ELF-1 (cell line): ENCODE measurements at regions not wholly inside any gene's neighbourhood (a gene's known extent, or its start where the extent isn't known, plus 50 kb on each side); places are given as distances from the start of the nearest gene placed in this dataset.
"Not testable (repeated sequence)": the region's sequence is repeated elsewhere in the genome, so short reads cannot be mapped to it uniquely, and the experiment has no call there.

Experiments
- DNase-seq: peaks from one replicate; pipeline ENCODE4 v3.0.0-alpha.2; 2016; ENCODE audit warnings: low read depth, low spot score

DNA sequence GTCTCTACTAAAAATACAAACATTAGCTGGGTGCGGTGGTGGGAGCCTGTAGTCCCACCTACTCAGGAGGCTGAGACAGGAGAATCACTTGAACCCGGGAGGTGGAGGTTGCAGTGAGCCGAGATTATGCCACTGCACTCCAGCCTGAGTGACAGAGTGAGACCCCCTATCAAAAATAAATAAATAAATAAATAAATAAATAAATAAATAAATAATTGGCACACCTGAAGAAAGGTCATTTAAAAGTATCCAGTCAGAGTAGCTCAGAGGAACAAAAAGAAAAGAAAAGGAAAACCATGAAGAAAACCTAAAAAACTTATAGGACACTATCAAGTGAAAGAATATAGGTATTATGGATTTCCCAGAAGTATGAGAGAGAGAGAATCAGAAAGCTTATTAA is 330.1 kb upstream of the AR start:
- DNase-seq = not testable (repeated sequence)

DNA sequence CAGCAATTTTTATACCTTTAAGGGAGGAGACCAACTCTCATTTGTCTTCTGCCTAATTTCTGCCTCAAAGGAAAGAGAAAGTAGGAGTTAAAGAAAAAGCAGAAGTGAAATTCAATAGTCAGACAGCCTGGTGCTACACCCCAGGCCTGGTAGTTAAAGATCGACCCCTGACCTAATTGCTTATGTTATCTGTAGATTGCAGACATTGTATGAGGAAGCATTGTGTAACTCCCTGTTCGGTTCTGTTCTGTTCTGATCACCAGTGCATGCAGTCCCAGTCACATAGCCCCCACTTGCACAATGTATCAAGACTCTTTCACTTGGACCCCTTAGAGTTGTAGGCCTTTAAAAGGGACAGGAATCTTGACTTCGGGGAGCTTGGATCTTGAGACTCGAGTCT is 335.9 kb upstream of the AR start:
- no peak for DNase-seq

- no peak for DNase-seq
Measured at GRCh38 chrX:67159437-67159836, 384.4 kb upstream of the AR start.

DNA sequence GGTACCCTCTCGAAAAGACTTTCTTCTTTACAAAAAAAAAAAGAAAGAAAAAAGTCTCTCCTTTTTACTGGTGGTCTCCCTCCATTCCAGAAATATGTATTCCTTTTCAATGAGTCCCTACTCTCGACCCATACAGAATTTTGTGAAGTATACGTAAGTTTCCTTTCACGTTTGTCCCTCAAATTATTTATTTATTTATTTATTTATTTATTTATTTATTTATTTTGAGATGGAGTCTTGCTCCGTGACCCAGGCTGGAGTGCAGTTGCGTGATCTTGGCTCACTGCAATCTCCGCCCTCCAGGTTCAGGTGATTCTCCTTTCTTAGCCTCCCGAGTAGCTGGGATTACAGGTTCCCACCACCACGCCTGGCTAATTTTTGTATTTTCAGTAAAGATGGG is 429.2 kb upstream of the AR start:
- no peak for DNase-seq

DNA sequence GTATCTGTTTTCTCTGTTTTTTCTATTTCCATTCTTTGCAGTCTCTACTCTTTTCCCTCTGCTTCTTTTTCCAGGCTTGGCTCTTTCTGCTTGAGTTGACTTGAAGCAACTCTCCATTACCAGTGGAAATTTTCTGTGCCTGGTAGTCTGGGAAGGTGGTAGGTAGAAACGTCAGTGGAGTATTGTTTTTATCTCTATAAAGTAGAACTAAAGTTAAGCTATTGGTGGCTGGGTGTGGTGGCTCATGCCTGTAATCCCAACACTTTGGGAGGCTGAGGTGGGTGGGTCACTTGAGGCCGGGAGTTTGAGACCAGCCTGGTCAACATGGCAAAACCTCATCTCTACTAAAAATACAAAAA is 438.1 kb upstream of the AR start:
- no peak for DNase-seq

DNA sequence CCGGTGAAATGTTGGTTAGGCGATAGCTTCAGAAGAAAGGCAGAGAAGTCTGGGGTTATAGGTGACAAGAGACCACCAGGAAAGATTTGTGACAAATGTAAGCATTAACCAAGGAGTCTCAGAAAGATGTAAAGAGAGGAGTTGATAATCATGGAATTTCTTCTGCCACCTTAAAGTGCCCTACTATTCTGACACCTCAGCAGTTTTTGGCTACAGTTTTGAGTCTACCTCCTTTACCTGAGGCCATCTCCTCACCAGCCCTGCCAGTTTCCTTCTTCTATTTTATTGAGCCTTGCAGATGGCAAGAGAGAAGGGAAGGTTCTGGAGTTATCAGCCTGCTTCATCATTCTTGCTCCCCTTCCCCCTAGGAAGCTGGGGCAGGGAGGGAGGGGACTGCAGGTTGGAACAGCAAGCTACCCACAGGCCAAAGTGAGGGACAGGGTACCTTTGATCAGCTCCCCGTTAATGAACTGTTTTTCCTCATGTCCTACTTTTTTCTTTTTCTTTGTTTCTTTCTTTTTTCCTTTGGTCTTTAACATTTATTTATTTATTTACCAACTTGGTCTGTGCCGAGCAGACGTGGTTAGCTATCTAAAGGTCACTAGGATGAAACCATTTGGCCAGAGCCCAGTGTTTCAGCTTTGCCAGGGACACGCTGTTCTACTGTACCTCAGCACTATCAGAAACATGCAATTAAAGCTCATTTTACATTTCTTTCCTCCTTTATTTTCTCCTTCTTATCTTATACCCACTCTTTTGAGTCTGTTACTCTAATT is 438.7 kb upstream of the AR start:
- no peak for DNase-seq

DNA sequence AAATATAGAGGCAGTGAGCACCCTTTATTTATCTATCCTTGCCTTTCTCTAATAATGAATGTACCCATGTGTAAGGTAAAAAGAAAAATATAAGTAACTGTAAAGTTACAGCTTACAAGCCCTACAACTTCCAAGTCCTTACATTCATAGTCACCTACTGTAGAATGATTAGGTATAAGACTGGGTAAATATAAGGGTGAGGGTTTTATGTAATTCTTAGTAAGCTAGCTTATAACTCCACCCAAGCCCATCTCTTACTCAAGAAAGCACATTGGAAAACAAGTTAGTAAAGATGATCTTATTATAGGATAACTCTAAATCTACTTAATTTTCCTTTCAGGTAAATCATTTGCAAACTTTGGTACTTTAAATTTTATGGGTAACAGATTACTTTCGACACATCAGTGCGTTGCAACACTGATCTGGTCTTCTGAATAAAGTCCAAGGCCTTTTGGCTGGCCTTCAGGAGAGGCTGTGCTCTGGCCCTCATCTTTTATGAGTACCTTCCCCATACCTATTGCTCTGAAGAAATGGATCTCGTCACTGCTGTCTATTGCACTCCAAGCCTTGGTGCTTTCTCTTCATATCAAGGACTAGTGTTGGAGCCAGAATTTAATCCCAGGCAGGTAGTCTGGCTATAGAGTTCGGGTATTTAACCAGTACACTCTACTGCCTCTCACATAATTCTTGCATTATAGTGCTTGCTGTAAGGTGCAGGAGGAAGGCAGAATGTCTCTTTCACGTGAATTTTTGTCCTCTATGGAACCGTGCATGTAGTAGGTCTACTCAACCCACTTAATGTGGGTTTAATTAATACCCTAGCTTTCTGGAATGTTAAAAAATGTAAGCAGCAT is 443.6 kb upstream of the AR start:
- DNase-seq = no peak

- DNase-seq = peak; percentile 90
Measured at GRCh38 chrX:67094061-67094460, 449.8 kb upstream of the AR start.

- no peak for DNase-seq
Measured at GRCh38 chrX:67050760-67051159, 411.9 kb upstream of the EDA2R start.

DNA sequence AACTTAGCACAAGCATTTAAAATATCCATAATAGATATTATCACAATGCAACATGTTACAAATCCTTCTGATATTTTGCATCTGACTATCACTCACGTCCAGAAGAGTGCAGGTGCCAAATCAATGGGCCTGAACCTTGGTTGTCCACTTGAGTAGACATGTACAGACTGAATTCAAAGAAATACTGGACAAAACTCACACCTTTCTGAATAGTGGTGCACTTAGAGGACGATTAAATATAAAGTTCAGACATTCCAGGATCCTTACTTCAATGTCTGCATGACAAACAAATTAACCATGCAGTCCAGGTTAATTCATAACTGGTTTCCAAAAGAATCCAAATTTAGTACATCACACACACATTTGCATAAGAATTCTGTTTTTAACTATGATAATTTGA is 406.0 kb upstream of the EDA2R start:
- DNase-seq = no peak

- no peak for DNase-seq
Measured at GRCh38 chrX:67044029-67044653, 405.3 kb upstream of the EDA2R start.

- no peak for DNase-seq
Measured at GRCh38 chrX:67004451-67004850, 365.6 kb upstream of the EDA2R start.

GRCh38 chrX:66994729-66995128 is 355.9 kb upstream of the EDA2R start:
- DNase-seq = peak; percentile 53

DNA sequence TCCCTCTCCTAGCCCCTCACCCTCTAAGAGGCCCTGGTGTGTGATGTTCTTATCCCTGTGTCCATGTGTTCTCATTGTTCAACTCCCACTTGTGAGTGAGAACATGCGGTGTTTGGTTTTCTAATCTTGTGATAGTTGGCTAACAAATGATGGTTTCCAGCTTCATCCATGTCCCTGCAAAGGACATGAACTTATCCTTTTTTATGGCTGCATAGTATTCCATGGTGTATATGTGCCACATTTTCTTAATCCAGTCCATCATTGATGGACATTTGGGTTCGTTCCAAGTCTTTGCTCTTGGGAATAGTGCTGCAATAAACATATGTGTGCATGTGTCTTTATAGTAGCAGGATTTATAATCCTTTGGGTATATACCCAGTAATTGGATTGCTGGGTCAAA is 353.2 kb upstream of the EDA2R start:
- DNase-seq = not testable (repeated sequence)

GRCh38 chrX:66988331-66988730 is 349.5 kb upstream of the EDA2R start:
- peak; percentile 67 for DNase-seq

- no peak for DNase-seq
Measured at GRCh38 chrX:66961665-66962064, 322.8 kb upstream of the EDA2R start.

GRCh38 chrX:66931713-66932112 is 292.8 kb upstream of the EDA2R start:
- no peak for DNase-seq

DNA sequence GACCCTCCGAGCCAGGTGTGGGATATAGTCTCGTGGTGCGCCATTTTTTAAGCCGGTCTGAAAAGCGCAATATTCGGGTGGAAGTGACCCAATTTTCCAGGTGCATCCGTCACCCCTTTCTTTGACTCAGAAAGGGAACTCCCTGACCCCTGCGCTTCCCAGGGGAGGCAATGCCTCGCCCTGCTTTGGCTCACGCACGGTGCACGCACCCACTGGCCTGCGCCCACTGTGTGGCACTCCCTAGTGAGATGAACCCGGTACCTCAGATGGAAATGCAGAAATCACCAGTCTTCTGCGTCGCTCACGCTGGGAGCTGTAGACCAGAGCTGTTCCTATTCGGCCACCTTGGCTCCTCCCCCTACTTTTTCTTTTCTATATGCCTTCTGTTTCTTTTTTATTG is 291.6 kb upstream of the EDA2R start:
- peak; percentile 25 for DNase-seq

GRCh38 chrX:66920296-66920695 is 281.4 kb upstream of the EDA2R start:
- no peak for DNase-seq

GRCh38 chrX:66919280-66919832 is 280.5 kb upstream of the EDA2R start:
- no peak for DNase-seq

- DNase-seq = no peak
Measured at GRCh38 chrX:66918511-66918910, 279.6 kb upstream of the EDA2R start.

DNA sequence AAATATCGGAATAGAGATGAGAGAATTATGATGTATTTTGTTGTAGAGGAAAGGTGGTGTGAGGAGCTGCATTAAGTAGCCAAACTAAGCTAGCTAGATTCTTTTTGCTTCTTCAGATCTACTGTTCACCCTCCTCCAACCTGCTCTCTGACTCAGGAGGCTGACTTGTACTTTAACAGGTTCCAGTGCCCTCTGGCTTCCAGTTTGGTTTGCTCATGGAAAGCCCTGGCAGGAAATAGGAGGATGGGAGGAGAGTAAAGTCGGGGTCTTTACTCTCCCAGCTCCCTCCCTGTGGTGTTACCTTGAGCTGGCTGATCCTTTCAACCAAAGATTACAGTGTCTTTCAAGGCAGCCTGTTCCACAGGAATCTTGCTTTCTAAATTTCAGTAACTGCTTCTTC is 277.0 kb upstream of the EDA2R start:
- peak; percentile 36 for DNase-seq
